DMS53 (cell line): ENCODE measurements at regions not wholly inside any gene's neighbourhood (a gene's known extent, or its start where the extent isn't known, plus 50 kb on each side); places are given as distances from the start of the nearest gene placed in this dataset.
"Not testable (repeated sequence)": the region's sequence is repeated elsewhere in the genome, so short reads cannot be mapped to it uniquely, and the experiment has no call there.

Source experiments
- DNase-seq: peaks from one replicate; lab custom pipeline; 2025; lab: John Stamatoyannopoulos, UW

DNA sequence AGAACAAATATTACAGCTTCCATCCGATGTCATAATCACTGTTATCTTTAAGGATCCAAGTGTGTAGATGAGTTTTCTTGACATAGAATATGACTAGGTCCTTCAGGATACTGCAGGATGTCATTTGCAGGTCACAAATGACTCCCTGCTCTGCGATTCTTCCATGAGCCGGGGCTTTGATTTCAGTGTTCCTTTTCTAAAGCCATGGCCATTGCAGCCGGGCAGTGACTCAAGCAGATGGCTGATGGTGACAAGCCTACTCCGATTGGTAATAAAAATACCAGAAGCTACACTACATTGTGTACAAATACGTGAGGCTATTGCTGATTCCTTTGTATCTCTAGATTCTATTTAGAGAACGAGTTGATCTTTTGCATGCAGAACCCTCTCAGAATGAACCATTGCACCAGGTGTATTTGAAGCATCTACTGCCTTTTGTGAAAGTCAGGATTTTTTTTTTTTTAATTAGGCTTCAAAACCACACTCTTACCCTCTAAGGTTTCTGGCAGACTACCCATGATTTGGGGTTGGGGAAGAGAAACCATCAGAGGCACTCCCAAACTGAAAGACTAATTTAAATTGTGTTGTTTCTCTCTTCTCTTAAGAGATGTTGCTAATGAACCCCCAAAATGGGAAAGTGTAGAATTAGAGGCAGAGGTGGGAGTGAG, 271.0 kb upstream of the ADRA1B start:
- DNase-seq, result no peak

DNA sequence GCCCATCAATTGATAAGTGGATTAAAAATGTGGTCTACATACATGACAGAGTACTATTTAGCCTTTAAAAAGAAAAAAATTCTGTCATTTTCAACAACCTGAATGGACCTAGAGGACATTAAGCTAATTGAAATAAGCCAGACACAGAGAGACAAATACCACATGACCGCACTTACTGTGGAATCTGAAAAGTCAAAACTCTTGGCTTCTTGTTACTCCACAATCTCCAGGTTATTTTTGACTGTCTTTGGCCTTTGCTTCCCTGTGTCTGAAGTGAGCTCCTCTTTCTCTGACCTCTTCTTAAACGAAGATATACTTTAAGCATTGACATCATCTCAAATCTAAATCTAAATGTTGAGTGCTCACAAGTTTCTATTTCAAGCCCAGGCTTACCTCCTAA, 265.5 kb upstream of the ADRA1B start:
- no peak for DNase-seq

DNA sequence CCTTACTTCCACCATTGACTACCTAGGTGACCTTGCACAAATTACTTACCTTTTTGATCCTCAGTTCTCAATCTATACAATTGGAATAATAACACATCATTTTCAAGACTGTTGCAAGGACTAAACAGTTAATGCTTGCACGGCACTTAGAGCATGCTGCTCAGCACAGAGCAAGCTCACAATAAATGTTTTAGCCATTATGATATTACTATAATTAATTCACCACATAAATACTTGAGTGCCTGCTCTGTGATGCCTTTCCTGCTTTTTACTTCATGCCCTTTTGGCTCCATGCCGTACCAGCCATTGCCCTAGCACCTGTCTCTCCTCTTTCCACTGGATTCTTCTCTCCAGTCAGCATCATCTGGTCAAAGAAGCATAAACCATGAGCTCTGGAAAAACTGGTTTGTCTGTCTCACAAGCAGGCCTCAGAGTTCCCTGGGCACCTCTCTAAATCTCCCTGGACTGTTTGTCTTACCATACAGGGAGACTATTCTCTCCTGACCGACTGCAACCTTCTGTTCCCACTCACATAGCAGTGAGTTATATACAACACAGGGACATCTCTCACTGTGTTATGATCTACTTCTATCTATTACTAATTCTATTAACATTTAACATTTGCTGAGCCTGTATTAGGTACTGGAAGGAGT, 260.4 kb upstream of the ADRA1B start:
- peak; percentile 87 for DNase-seq

DNA sequence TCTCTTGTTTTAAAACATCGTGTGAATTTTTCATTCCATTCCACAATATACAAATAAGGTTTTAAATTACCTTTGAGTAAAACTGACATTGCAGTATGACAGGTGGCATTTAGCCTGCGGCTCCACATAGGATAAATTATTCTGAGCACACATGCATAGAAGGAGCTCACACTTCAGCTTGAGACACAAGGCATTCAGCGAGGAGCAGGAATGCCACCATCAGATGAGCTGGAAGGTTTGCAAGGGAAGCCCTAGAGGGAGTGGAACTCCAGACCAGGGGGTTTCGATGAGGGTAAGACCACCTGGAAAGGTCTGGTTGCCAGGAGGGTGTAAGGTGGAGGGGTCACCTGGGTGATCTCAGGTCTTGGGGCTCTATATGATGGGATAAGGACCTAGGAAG, 259.0 kb upstream of the ADRA1B start:
- no peak for DNase-seq

DNA sequence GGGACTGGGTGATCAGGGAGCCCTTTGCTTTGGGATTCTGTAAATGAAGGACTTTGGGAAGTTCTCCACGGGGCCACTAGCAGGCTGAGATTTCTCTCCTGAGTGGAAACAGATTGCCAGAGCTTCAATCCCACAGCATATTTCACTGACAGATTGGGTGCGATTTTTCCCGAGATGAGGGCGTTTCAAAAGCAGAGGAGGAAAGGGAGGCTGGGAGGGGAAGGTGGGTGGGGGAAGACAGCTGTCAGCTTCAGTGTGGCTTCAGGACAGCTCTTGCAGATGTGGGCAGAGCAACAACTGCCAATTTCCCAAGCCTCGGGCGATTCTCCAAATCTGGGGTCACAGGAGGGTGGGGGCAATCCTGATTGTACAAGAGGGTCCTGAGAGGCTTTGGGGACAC, 258.5 kb upstream of the ADRA1B start:
- DNase-seq, result no peak

DNA sequence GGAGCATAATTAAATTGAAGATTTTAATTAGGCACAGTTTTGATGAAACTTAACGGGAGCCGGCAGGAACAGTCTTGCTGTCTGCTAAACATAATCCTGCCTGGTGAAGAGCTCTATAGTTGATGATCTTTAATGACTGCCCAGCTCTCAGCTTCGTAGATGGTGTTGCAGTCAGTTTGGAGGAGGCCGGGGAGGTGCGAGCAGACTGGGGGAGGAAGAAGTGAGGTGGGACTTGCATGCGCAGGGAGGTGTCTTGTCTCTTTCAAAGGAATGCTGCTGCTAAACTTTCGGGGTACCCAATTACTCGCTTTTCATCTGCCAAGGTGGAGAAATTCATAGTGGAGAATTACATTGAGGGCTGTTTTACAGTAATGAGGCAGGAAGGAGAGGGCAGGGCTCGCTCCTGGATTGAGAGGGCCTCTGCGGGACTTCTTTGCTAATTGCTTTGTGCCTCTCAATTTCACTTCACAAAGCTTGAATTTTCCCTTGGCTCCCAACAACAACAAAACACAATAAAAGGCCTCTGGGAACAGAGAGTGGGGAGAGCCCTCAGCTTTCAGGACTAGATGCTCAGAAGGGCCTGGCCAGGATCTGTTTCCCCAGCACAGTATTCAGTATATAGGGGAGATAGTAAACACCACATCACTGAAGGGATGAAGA, 257.9 kb upstream of the ADRA1B start:
- no peak for DNase-seq

DNA sequence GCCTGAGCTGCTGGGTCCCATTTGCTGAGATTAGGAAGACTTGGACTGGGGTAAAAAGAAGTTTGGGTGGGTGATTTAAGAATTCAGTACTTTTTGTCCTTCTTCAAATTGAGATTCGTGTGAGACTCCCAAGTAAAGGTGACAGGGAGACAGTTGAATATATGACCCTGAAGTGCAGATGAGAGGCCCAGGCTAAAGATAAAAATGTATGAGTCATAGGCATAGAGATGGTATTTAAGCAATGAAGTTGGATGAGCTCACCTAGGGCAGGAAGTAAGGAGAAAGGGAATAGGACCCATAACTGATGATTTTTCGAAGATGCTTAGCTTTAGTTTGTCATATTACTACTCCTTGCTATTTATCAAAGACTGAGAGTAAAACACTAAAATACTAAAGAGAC, 255.9 kb upstream of the ADRA1B start:
- DNase-seq, result peak; percentile 86

DNA sequence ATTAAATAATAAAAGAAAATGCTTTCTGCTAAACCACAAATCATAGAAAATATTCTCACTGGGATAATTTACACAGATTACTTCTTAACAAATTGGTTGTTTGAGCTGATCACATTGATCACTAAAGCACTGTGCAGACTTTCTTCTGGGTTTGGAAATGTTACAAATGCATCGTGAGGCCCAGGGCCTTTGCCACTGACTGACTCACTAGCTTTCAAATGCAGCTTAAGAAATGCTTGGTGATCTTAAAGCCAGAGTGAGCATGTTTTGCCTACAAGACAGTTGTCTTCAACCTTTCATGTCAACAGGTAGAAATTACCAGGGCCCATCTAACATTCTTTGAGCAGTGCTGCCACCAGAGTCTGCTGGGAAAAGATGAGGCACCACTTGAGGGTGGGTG, 252.3 kb upstream of the ADRA1B start:
- DNase-seq, result no peak

DNA sequence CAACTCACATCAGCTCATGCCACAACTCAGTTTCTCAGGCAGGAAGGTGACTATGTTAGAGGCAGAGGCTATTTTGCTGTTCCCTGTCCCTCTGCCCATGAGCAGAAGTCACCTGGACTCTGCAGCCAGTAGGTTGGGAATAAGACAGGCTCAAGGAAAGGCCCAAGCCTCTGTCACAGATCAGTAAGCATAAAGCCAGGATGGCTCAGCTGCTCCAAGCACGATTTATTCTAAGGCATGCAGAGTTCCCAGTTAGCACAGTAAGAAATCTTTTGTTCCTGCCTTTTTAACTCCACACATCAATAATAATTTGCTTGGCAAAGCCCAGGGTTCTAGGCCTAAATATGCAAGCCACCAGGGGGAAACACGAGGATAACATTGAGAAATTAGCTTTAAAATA, 249.0 kb upstream of the ADRA1B start:
- no peak for DNase-seq

DNA sequence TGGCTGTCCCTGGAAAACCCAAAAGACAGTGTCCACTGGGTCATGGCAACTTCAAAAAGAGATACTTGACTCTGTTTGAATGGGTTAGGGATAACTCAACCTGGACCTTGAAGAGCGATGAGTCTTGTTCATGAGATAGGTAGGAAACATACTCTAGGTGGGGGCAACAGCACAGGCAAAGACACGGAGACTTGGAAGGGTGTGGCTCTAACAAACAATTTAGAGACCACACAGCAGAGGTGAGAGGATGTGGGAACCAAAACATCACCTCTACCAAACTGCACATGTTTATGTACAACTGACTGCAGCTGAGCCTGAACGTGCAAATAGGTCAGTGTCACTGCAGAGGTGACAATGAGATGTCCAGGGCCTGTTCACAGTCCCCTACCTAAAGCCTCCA, 247.7 kb upstream of the ADRA1B start:
- DNase-seq, result no peak

DNA sequence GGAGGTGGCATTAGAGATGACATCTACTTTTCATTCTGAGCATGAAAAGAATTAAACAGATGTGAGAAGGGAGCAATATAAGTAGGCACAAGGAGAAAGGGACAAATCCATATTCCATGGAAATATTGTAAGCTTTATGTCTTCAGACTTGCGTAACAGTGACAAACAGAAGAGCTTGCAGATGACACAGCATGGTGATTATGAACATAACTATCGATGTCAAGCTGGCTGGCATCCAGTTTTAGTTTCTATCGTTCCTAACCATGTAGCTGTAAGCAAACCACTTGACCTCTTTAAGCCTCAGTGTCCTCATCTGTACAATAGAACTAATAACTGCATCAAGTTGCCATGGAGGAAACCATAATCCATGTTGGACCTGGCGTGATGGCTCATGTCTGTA, 246.7 kb upstream of the ADRA1B start:
- DNase-seq, result no peak

DNA sequence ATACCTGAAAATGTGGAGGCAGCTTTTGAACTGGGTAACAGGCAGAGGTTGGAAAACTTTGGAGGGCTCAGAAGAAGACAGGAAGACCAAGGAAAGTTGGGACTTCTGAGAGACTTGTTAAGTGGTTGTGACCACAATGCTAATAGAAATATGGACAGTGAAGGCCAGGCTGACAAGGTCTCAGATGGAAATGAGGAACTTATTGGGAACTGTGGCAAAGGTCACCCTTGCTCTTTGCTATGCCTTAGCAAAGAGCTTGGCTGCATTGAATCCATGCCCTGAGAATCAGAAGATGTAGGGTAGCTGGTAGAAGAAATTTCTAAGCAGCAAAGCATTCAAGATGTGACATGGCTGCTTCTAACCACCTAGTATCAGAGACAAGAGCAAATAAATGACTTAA, 244.4 kb upstream of the ADRA1B start:
- DNase-seq, result no peak

DNA sequence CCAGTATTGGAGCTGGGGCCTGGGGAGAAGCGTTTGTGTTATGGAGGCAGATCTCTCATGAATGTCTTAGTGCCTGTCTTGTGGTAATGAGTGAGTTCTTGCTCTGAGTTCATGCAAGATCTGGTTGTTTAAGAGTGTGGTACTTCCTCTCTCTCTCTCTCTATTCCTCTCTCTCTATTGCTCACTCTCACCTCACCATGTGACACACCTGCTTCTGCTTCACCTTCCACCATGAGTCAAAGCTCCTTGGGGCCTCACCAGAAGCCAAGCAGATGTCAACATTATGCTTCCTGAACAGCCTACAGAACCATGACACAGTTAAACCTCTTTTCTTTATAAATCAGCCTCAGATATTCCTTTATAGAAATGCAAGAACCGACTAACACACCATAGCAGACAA, 242.7 kb upstream of the ADRA1B start:
- DNase-seq, result no peak

DNA sequence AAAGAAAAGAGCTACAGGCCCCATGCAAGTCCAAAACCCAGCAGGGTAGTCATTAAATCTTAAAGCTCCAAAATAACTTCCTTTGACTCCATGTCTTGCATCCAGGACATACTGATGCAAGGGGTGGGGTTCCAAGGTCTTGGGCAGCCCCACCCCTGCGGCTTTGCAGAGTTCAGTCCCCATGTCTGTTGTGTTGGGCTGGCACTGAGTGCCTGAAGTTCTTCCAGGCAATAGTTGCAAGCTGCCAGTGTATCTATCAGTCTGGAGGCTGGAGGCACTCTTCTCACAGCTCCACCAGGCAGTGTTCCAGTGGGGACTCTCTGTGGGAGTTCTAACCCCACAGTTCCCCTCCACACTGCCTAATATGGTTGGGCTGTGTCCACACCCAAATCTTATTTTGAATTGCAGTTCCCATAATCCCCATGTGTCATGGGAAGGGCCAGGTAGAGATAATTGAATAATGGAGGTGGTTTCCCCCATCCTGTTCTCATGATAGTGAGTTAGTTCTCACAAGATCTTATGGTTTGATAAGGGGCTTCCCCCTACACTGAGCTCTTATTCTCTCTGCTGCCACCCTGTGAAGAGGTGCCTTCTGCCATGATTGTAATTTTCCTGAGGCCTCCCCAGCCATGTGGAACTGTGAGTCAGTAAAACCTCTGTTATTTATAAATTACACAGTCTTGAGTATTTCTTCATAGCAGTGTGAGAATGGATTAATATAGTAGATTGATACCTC, 237.5 kb upstream of the ADRA1B start:
- no peak for DNase-seq

DNA sequence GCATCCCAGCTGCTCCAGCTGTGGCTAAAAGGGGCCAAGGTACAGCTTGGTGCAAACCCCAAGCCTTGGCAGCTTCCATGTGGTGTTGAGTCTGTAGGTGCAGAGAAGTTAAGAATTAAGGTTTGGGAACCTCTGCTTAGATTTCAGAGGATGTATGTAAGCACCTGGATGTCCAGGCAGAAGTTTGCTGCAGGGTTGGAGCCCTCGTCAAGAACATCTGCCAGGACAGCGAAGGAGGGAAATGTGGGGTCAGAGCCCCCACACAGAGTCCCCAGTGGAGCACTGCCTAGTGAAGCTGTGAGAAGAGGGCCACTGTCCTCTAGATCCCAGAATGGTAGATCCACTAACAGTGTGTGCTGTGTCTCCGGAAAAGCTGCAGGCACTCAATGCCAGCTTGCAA, 236.2 kb upstream of the ADRA1B start:
- DNase-seq, result peak; percentile 55

DNA sequence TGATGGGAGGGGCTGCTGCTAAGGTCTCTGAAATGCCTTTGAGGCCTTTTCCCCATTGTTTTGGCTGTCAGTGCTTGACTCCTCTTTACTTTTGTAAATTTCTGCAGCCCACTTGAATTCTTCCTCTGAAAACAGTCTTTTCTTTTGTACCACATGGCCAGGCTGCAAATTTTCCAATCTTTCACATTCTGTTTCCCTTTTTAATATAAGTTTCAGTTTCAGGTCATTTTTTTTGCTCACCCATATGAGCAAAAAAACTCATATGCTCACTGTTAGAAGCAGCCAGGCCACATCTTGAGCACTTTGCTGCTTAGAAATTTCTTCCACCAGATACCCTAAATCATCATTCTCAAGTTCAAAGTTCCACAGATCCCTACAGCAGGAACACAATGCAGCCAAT, 234.6 kb upstream of the ADRA1B start:
- DNase-seq, result no peak

DNA sequence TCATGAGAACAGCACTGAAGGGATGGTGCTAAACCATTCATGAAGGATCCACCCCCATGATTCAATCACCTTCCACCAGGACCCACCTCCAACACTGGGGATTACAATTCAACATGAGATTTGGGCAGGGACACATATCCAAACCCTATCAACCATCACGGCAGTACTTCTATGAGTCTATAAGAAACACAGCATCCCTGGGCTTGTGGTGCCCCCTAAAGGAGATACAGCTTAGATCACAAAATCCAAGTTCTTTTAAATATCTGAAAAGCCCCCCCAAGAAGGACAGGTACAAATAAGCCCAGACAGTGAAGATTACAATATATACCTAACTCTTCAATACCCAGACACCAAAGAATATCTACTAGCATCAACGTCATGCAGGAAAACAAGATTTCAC, 233.7 kb upstream of the ADRA1B start:
- peak; percentile 60 for DNase-seq

DNA sequence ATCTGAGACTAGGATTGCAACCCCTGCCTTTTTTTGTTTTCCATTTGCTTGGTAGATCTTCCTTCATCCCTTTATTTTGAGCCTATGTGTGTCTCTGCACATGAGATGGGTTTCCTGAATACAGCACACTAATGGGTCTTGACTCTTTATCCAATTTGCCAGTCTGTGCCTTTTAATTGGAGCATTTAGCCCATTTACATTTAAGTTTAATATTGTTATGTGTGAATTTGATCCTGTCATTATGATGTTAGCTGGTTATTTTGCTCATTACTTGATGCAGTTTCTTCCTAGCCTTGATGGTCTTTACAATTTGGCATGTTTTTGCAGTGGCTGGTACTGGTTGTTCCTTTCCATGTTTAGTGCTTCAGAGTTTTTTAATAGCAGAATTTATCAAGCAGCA, 228.4 kb upstream of the ADRA1B start:
- not testable (repeated sequence) for DNase-seq

DNA sequence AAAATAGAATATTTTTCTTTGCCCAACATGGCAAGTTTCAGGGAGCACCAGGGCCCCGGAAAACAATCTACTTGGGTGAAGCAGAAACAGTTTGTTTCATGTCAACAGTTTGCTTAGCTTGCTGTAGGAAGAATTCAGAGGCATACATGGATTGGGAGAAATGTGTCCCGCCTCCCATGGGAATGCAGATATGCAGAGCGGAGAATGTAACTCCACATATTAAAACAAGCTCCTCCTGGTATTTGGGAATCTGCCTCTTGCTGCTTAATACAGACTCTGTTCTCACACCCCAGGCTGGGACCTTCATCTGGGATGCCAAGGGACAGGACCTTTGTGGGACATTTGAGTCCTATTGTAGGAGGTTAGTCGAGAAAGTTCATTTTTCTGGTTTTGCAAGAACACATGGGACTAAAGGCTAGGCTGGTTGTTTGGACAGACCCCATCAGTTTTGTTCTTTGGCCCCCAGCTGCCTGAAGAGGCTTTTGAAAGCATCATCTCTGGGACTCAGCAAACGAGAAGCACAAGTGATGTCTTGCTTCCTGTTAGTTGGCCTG, 220.5 kb upstream of the ADRA1B start:
- DNase-seq, result no peak

DNA sequence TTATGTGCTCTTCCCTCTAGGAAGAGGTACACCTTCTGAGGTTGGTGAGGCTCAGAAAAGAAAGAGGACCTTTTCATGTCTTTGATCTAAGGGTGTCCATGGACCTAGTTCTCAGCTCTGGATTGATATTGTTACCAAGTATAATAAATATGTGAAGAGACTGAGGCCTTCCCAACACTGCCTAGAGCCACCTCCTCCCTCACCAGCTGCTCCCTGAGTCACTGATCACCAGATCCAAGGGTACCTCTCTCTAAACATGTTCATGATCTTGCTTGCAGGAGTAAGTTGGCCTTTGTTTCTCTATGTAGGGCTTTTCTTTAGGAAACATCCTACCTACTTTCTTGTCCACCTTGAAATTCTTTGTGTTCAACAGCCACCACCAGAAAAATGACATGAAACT, 218.8 kb upstream of the ADRA1B start:
- DNase-seq, result no peak

DNA sequence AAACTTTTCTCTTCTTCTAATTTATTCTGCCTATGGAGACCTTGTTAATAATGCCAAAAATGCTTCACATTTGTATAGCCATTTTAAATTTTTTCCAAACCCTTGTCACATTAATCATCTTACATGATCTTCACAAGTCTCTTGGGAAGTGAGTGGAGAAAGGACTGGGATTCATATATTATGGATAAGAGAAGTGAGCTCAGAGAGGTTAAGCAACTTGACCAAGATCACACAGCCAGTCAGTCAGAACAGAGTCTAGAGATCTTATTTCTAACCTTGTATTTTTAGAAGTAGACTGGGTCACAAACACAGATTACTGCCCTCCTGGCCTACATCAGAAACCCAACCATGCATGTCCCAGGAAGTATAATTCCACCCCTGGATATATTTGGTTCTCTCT, 218.0 kb upstream of the ADRA1B start:
- no peak for DNase-seq

DNA sequence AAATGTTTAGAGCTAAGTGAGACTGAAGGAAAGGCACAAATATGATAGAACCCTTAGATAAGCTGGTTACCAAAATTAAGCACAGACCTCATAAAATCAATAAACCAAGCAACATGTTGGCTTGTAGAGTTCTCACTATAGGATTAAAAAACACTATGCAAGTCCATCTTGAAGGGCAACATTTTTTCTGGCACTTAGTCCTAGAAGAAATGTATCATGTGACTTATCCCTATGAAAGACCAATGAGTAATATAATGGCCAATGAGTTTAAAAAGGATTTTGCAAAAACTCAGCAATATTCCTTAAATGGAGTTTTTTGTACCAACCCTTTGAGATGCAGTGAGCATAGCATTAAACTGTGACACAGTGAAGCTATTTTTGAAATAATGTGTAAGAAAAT, 216.3 kb upstream of the ADRA1B start:
- no peak for DNase-seq

DNA sequence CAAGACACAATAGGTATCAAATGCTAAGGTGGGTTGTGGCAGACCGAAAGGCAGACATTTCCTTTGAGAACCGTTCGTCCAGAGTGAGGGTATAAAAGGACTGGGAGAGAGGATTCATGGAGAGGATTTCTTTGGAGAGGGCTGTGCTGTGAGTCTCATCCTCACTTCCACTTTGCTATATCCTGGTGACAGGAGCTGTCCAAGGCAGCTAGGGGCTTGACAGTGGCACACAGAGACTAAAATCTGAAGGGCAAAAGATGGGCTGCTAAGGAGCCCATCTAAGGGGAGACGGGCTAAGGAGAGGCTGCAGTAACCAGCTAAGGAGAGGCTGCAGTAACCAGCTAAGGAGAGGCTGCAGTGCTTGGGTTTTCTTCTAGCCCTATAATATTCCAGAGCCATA, 214.0 kb upstream of the ADRA1B start:
- DNase-seq, result no peak
